Right lobe of liver (tissue), 4 donors: ENCODE measurements at regions not wholly inside any gene's neighbourhood (a gene's known extent, or its start where the extent isn't known, plus 50 kb on each side); places are given as distances from the start of the nearest gene placed in this dataset.

Experiments
- CTCF ChIP-seq, 4 donors: fragments of 200-600 bp in 3 of 4; fragments of 450-650 bp in 1 of 4; IDR thresholded peaks; one replicate each; pipeline versions ENCODE4 v1.5.1 to v1.8.0; 2016 to 2022; ENCODE audit warnings: antibody characterized with exemption in 4 of 4, mild to moderate bottlenecking in 2 of 4
- POLR2A ChIP-seq: fragments of 450-650 bp; IDR thresholded peaks from one replicate; pipeline ENCODE4 v1.6.1; 2017; ENCODE audit warnings: antibody characterized with exemption, mild to moderate bottlenecking
- donor health status: DM: no; HTN: no; CAD: no.
- donor health status: DM: no; HTN: no; CAD: no.
- donor health status: DM: no; HTN: yes; CAD: no.

- TF ChIP-seq POLR2A: no peak
- TF ChIP-seq CTCF (IDR thresholded peaks at IDR 0.05): no peak
Observed at GRCh38 chrY:18997635-18998240, 224.2 kb upstream of the HSFY2 start.
